CD4-positive, alpha-beta T cell treated with Interleukin-4 for 4 hours (primary cell): ENCODE measurements at regions not wholly inside any gene's neighbourhood (a gene's known extent, or its start where the extent isn't known, plus 50 kb on each side); places are given as distances from the start of the nearest gene placed in this dataset.
"Not testable (repeated sequence)": the region's sequence is repeated elsewhere in the genome, so short reads cannot be mapped to it uniquely, and the experiment has no call there.

ENCODE experiments used
- DNase-seq: peaks from one replicate; pipeline ENCODE4 v3.0.0-alpha.2; 2020

DNA sequence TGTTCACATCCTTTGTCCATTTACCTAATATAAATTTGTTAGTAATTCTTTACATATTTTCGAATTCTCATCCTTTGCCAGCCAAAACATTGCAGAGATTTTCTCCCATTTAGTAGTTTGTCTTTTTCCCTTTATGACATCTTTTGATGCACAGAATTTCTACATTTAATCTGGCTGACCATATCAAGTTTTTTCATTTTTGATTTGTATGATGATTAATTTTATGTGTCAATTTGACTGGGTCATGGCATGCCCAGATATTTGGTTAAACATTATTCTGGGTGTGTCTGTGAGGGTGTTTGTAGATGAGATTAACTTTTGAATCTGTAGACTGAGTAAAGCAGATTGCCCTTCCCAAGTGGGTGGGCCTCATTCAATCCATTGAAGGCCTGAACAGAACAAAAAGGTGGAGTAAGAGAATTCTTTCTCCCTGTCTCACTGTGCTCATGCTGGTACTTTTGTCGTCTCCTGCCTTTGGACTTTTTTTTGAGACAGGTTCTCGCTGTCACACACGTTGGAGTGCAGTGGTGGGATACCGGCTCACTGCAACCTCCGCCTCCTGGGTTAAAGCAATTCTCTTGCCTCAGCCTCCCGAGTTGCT lies 72.1 kb upstream of the EPB41L1 start:
- DNase-seq, result no peak

GRCh38 chr20:36083200-36083599 lies 71.3 kb upstream of the EPB41L1 start:
- DNase-seq, result not testable (repeated sequence)

DNA sequence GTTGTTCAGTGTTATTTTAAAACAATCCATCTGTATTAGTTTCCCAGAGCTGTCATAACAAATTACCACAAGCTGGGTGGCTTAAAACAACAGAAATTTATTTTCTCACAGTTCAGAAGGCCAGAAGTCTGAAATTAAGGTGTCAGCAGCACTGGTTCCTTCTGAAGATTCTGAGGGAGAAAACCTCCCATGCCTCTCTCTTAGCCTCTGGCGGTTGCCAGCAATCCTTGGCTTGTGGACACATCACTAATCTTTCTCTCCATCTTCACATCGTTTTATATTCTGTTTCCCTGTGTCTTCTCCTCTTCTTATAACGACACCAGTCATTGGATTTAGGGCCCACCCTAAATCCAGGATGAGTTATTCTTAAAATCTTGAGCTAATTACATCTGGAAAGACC lies 70.2 kb upstream of the EPB41L1 start:
- DNase-seq, result no peak

- no peak for DNase-seq
Measured at GRCh38 chr20:36084897-36085613, 69.5 kb upstream of the EPB41L1 start.

- no peak for DNase-seq
Measured at GRCh38 chr20:36085686-36086267, 68.8 kb upstream of the EPB41L1 start.

GRCh38 chr20:36086767-36087166 lies 67.8 kb upstream of the EPB41L1 start:
- DNase-seq, result no peak

DNA sequence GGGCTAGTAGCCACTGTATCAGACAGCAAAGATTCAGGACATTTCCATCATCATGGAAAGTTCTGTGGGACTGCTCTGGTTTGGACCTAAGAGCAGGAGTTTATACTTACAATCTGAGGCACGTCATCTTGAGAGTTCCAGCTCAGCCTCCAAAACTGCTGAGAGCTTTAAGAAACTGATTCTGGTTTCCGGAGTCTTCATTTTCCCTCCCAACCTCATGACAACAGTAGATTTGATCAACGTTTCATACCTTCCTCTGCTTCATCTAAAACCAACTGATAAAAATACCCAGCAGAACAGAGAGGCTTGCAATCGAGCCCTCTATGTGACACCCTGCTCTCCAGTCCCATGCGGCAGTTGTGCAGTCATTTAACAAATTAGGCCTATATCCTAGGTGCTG lies 64.3 kb upstream of the EPB41L1 start:
- no peak for DNase-seq

GRCh38 chr20:36091561-36092397 lies 62.8 kb upstream of the EPB41L1 start:
- DNase-seq, result no peak

DNA sequence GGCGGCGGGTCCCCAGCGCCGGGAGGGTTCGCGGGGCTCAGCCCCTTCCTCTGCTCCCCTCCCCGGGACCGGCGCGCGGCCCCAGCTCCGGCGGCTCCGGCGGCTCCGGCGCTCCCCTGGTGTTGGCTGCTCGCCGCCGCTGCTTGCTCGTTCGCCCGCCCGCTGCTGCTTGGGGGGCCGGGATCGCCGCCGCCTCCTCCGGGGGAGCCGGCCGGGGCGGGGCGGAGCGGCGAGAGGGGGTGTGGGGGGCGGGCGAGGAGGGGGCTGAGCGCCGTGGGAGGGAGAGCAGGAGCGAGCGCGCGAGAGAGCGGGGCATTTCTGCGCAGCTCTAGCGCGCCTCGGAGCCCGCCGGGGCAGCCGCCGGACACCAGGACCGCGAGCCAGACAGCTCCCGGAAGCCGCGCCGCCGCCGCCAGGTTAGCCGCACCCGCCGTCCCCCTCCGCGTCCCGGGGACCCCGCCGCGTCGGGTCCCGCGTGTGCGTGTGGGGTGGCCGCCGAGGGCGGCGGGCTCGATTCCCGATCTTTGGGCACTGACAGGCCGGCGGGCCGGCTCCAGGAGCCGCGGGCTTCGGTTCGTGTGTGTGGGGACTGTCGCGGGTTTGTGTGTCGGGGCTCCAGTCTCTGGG lies 62.0 kb upstream of the EPB41L1 start:
- DNase-seq, result no peak

DNA sequence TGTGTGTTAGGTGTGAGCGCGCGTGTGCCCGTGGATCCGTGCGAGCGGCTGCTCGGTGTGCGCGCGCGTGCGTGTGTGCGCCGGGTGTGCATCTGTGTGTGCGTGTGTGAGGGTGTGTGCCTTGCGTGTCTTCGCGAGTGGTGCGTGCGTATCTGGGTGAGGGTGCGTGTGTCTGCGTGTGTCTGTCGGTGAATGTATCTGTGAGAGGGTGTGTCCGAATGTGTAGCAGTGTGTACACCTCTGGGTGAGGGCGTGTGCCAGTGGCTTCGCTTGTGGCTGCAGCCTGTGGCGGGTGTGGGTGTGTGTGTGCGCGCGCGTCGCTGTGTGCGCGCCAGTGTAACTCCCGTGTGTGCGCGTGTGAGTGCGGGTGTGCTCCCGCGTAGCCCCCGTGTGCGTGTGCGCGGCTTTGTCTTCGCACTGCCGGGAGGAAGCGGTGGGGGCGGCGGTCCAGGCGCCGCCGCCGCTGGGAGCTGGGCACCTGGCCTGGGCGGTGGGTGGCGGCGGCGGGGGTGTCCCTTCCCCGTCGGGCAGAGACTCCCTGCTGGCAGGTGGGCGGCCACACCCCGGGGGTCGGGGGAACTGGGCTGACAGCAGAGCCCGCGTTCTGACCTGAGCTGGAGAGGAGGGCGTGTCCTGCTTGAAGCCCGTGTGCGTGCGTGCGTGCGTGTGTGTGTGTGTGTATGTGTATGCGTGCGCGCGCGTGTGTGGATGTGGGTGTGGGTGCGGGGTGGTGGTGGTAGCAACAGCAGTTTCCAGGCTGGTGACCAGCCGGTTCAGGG lies 61.3 kb upstream of the EPB41L1 start:
- peak; percentile 17 for DNase-seq

DNA sequence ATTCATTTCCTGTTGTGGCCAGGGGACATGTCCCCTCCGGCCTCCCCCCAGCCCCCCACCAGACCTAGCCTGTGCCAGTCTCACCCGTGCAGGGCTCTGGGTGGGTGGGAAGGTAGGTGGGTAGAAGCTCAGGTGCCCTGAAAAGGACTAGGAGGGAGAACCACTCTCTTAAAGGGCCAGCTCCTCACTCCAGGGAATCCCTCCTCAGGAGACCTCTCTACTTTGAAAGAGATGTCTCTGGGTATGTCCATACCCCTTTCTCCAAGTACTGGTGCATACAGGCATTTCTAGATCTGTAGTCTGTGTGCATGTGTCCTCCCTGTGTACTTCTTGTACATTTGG lies 60.8 kb upstream of the EPB41L1 start:
- no peak for DNase-seq

- no peak for DNase-seq
Measured at GRCh38 chr20:36094497-36094896, 60.0 kb upstream of the EPB41L1 start.

DNA sequence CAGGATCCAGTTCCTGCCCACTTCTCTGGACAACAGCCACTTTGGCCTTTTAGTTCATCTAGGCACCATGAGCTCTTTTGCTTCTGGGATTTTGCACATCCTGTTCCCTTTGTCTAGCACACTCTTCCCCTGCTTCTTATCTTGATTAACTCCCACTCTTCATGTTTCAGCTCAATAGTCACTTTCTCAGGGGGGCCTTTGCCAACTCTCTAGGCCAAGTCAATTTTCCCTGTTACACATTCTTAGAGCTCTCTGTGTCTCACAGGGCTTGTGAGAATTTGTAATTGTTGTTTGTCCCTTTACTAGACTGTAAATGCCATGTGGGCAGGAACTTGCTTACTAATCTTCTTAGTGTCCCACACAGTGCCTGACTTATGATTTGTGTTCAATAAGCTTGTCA lies 58.1 kb upstream of the EPB41L1 start:
- DNase-seq, result no peak

- no peak for DNase-seq
Measured at GRCh38 chr20:36097337-36098151, 57.0 kb upstream of the EPB41L1 start.

DNA sequence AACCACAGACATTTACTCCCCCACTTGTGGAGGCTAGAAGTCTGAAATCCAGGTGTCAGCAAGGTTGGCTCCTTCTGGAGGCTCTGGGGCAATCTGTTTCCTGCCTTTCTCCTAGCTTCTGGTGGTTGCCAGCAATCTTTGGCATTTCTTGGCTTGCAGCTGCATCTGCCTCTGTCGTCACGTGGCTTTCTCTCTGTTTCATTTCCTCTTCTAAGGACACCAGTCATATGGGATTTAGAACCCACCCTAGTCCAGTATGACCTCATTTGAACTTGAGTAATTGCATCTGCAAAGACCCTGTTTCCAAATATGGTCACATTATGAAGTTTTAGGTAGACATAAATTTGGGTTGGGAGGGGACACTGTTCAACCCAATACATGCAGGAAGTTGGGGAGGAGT lies 56.2 kb upstream of the EPB41L1 start:
- DNase-seq, result no peak

DNA sequence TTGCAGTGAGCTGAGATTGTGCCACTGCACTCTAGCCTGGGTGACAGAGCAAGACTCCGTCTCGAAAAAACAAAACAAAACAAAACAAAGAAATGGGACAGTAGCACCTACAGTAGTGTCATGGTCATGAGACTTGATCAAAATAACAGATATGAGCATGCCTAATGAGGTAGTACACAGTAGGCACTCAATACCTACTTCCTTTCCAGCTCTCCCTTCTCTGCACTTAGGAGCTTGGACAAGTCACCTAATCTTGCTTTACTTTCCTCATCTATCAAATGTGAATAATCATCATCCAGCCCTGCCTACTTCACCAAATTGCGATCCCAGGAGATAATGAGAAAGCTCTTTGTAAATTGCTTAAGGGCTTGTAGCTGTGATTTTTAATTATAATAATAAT lies 55.4 kb upstream of the EPB41L1 start:
- no peak for DNase-seq

DNA sequence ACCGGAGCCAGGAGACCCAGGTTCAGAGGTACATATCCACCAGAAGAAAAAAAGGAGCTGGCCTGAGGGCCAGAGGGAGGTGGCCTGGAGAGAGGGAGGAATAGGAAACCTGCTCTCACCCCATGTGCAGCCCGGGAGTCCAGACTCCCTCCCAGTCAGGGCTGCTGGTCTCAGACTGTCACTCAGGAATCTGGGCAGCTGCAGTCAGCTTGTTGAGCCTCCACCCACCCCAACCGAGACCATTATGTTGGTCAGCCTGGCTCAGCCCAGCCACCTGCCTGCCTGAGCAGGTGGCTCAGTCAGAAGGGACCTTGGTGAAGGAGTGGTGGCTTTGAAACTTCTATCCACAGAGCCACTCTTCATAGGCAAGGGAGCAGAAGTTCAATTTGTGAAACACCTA lies 53.3 kb upstream of the EPB41L1 start:
- DNase-seq, result no peak

GRCh38 chr20:36102306-36102705 lies 52.2 kb upstream of the EPB41L1 start:
- DNase-seq, result no peak

- no peak for DNase-seq
Measured at GRCh38 chr20:36102809-36103596, 51.5 kb upstream of the EPB41L1 start.

GRCh38 chr20:36104244-36104643 lies 50.3 kb upstream of the EPB41L1 start:
- no peak for DNase-seq
